GM12873 (cell line): ENCODE measurements at regions not wholly inside any gene's neighbourhood (a gene's known extent, or its start where the extent isn't known, plus 50 kb on each side); places are given as distances from the start of the nearest gene placed in this dataset.

Experiments used
- TF ChIP-seq, protein P1 (sequence below): IDR thresholded peaks from 2 replicates; pipeline ENCODE4 v1.5.1; 2012; ENCODE audit warnings: low read depth, mild to moderate bottlenecking, moderate library complexity, low read length, control low read depth; ENCODE audit not compliant: insufficient read depth; ENCODE audit errors: missing control alignments

DNA sequence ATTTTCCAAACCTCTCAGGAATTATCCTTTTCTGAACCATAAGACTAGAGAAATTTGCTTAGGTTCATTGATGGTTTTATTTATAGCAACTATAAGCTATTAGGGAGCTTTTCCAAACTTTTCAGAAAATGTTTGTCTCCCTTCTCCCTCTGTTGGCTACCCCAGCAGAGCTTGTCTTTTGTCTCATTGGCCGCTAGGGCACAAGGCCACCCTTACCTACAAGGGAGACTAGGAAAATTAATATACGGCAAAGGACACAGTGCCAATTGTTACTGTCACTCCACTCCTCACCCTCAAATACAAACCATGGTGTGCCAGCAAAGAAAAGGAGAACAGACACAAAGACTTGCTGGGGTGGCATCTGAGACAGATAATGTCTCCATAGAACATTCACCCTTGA lies 471.4 kb downstream of the XPNPEP1 start:
- TF ChIP-seq, protein P1, sequence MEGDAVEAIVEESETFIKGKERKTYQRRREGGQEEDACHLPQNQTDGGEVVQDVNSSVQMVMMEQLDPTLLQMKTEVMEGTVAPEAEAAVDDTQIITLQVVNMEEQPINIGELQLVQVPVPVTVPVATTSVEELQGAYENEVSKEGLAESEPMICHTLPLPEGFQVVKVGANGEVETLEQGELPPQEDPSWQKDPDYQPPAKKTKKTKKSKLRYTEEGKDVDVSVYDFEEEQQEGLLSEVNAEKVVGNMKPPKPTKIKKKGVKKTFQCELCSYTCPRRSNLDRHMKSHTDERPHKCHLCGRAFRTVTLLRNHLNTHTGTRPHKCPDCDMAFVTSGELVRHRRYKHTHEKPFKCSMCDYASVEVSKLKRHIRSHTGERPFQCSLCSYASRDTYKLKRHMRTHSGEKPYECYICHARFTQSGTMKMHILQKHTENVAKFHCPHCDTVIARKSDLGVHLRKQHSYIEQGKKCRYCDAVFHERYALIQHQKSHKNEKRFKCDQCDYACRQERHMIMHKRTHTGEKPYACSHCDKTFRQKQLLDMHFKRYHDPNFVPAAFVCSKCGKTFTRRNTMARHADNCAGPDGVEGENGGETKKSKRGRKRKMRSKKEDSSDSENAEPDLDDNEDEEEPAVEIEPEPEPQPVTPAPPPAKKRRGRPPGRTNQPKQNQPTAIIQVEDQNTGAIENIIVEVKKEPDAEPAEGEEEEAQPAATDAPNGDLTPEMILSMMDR = peak; percentile 24

DNA sequence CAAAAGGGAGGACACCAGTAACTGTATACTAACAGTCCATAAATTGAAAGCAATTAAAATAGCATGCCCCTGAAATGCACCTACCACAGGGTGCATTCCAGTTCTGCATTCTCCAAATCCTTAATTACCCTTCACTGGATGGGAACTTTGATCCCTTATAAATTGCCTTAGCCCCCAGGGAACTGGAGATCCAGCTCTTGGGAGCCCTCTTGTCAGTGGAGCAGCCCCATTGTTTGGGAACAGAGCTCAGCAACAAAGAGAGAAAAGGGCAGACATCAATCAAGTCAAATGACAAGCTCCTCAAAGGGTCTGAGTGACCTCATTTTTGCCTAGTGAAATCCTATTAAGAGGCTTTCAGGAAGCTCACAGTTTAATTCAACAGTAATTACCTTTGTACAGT lies 472.6 kb downstream of the XPNPEP1 start:
- TF ChIP-seq, protein P1 = no peak

DNA sequence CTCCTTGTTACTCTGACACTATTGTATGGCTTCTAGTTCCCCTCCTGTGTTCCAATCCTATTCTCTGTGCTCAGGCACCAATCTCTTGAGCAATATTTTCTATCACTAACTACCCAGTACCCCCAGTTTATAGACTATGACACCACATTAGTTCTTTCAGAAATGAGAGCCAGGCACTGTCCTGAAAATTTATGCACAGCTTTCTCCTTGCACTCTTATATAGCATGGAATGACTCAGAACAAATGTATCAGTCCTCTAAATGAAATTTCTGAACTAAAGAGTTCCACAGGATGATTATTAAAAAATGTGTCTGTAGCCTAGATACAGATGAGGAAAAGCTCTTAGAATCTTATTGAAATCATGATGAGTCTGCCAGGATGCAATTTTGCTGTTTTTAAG lies 489.9 kb downstream of the XPNPEP1 start:
- TF ChIP-seq, protein P1 = no peak

DNA sequence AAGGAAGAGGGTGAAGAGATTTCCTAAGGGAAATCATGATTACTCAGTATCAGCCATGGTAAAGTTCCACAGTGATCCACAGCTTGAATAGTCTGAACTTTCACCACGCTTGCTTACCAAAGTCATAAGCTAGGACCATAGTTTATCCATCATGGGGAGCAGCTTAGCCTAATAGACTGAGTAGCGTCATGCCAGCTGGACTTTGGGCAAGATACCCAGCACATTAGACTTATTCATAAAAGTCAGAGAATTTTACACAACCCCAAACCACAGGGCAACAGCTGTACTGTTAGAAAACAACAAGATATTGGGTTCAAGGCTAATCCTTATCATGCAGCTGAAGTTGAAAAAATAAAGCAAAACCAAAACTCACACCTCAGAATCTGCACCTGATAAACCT lies 491.0 kb downstream of the XPNPEP1 start:
- TF ChIP-seq, protein P1 = no peak

DNA sequence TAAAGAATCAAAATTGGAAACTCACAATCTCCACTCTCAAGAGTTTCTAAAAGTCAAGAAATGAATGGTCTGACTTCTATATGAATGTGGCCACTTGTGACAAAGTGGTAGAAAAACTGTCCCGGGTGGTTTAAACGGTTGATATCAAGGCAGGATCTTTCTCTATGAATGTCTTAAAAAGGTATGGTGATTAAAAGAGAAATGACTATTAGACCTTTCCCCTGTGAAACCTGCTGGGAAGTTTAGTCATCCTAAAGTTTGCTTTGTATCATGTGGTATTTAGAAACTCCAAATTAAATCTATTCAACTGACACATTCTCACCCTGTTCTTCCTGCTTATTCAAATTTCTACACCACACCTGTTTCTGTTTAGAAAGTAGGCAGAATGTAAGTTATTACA lies 492.5 kb downstream of the XPNPEP1 start:
- TF ChIP-seq, protein P1 = no peak

DNA sequence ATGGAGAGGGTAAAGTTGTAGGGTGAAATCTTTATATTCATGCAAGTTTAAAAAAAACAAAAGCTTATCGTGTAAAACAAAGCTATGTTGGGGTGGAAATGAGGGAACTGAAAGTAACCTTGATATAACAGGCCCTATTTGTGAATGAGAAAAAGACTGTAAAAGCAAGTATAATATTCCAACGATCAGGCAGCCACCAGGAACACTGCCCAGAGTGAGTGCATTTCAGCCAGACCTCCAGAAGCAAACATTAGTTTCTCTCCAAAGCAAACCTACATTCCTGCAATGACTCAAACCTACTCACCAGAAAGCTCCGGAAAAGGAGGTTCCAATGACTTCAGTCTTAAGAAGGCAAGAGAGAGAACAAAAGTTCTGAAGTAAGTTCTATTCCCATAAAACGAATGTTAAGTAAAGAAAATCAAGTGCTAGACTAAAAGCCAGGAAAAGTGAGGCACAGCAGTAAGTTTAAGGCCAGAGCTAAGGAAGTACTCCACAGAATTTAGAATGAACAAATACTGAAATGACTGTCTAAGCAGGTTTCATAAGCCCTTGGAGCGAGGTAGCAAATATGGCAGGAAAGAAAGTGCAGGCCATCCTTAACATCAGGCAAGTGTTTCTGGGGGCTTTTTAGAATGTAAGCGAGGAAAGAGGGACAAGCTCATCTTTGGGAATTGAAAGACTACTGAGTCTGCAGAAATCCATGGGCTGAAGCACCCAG lies 493.1 kb downstream of the XPNPEP1 start:
- TF ChIP-seq, protein P1 = no peak

DNA sequence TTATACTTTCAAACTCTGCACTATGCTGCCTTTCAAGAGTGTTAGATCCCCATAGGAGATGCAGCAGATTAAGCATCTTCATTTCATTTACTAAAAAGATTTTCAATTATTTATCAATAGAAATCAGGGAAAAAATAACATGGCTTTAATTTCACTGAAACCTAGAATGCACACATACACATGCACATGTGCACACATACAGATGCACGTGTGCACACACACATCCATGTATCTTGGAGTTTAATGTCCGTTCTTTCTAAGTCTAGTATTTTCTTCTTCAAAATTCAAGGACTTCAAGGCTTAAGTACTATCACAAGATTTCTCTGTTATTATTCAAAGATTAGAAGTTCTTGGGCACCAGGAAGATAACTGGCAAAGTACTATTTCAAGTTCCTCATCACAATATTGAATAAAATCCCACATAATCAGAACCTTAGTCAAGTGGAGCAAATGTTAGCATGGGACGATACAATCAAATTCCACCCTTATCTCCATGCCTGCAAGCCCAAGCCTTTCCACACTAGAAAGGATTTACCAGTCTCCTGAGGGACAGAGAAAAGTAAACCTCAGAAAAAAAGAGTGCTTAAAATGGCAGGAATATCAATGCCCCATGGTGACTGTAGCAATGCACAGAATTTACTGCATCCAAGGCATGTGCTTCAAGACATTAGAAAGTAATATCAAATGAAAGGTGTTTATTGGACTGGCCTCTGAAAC lies 494.4 kb downstream of the XPNPEP1 start:
- TF ChIP-seq, protein P1 = no peak
